ENCODE measurements at regions not wholly inside any gene's neighbourhood (a gene's known extent, or its start where the extent isn't known, plus 50 kb on each side); places are given as distances from the start of the nearest gene placed in this dataset.
A peak's percentile ranks its signal among the peaks of the same experiment; 100 is the strongest.

- TF ChIP-seq CTCF (IDR thresholded peaks at IDR 0.05), result no peak
- TF ChIP-seq POLR2A (IDR thresholded peaks at IDR 0.05), result no peak
- Histone ChIP-seq H3K36me3 (no peaks in the 10 kb centered on the region), H3K4me1 (peaks cover 0 to 19% (median 0%) of the 10 kb centered on the region in 4 donors), H3K4me3 (no peak overlapping the region), H3K27ac (peak overlapping the region in 1 of 4 donors; percentile 11), H3K9me3 (no peaks in the 10 kb centered on the region), H3K27me3 (no peaks in the 10 kb centered on the region)
- DNase-seq, result no peak
Measured at GRCh38 chr11:8799273-8799672, 111.7 kb upstream of the AKIP1 start.

GRCh38 chr11:8800520-8801110 lies 110.4 kb upstream of the AKIP1 start:
- no peaks in the 10 kb centered on the region for H3K36me3 ChIP-seq
- H3K4me1 ChIP-seq, result peaks cover 0 to 18% (median 0%) of the 10 kb centered on the region in 4 donors
- no peaks in the 10 kb centered on the region for H3K9me3 ChIP-seq
- H3K27me3 ChIP-seq, result no peaks in the 10 kb centered on the region
- H3K27ac ChIP-seq, result no peak overlapping the region
- TF ChIP-seq POLR2A (IDR thresholded peaks at IDR 0.05), result no peak
- TF ChIP-seq CTCF (IDR thresholded peaks at IDR 0.05), result no peak
- DNase-seq, result no peak
- no peak overlapping the region for H3K4me3 ChIP-seq

- no peak overlapping the region for H3K27ac ChIP-seq
- H3K4me1 ChIP-seq, result peaks cover 0 to 18% (median 0%) of the 10 kb centered on the region in 4 donors
- H3K27me3 ChIP-seq, result no peaks in the 10 kb centered on the region
- H3K4me3 ChIP-seq, result no peak overlapping the region
- TF ChIP-seq POLR2A (IDR thresholded peaks at IDR 0.05) (no peak), CTCF (IDR thresholded peaks at IDR 0.05) (no peak)
- DNase-seq, result no peak
- H3K36me3 ChIP-seq, result no peaks in the 10 kb centered on the region
- no peaks in the 10 kb centered on the region for H3K9me3 ChIP-seq
Measured at GRCh38 chr11:8801121-8801520, 109.9 kb upstream of the AKIP1 start.

GRCh38 chr11:8802251-8802650 lies 108.7 kb upstream of the AKIP1 start:
- Histone ChIP-seq H3K36me3 (no peaks in the 10 kb centered on the region), H3K27ac (peak overlapping the region in 2 of 4 donors; percentile 8 to 44), H3K4me3 (no peak overlapping the region), H3K9me3 (no peaks in the 10 kb centered on the region), H3K4me1 (peaks cover 0 to 25% (median 1%) of the 10 kb centered on the region in 4 donors), H3K27me3 (no peaks in the 10 kb centered on the region)
- TF ChIP-seq CTCF (IDR thresholded peaks at IDR 0.05), result no peak
- no peak for TF ChIP-seq POLR2A (IDR thresholded peaks at IDR 0.05)
- DNase-seq, result no peak

GRCh38 chr11:8803973-8804372 lies 107.0 kb upstream of the AKIP1 start:
- Histone ChIP-seq H3K4me3 (no peak overlapping the region), H3K27me3 (no peaks in the 10 kb centered on the region), H3K9me3 (no peaks in the 10 kb centered on the region), H3K4me1 (peaks cover 0 to 34% (median 2%) of the 10 kb centered on the region in 4 donors), H3K27ac (peak overlapping the region in 2 of 4 donors; percentile 9 to 44), H3K36me3 (no peaks in the 10 kb centered on the region)
- DNase-seq, result no peak
- TF ChIP-seq POLR2A (IDR thresholded peaks at IDR 0.05), result no peak
- TF ChIP-seq CTCF (IDR thresholded peaks at IDR 0.05), result no peak
